ENCODE measurements at regions not wholly inside any gene's neighbourhood (a gene's known extent, or its start where the extent isn't known, plus 50 kb on each side); places are given as distances from the start of the nearest gene placed in this dataset.

- under 1% methylated on average over 3 of the region's 3 CpGs for WGBS (ENCODE audit: low lambda C conversion rate)
- Histone ChIP-seq H3K36me3 (replicated peaks in 1 of 2; ENCODE audit: control insufficient read depth in 1 of 2, insufficient read depth in 2 of 2, low read length in 2 of 2) (no peaks in the 10 kb centered on the region), H3K27me3 (ENCODE audit: control insufficient read depth in 1 of 2, insufficient read depth in 2 of 2, low read length in 2 of 2) (peaks cover 0 to 6% of the 10 kb centered on the region in 2 experiments; a peak in 3 of 5 replicates), H3K4me3 (replicated peaks in 1 of 3; ENCODE audit: insufficient read depth in 1 of 3, low read depth in 2 of 3, low read length in 3 of 3) (no peak overlapping the region), H2AFZ (ENCODE audit: low read length) (no peak overlapping the region), H3K9ac (ENCODE audit: insufficient read depth, low read depth, low read length) (no peak overlapping the region), H3K79me2 (ENCODE audit: insufficient read depth, low read length) (no peaks in the 10 kb centered on the region), H4K20me1 (ENCODE audit: insufficient read depth, low read length) (no peaks in the 10 kb centered on the region), H3K4me2 (ENCODE audit: low read depth, low read length) (no peak overlapping the region), H3K4me1 (ENCODE audit: insufficient read depth, low read length) (no peaks in the 10 kb centered on the region), H3K27ac (ENCODE audit: extremely low read length, insufficient read depth, low read length) (no peak overlapping the region), H3K9me3 (ENCODE audit: low read length) (no peaks in the 10 kb centered on the region)
- intact Hi-C loops (cut with micrococcal nuclease; ENCODE audit: unreplicated experiment): no loop called here
- POLR2A ChIA-PET: no interaction called here
- in situ Hi-C loops (cut with HindIII; ENCODE audit: extremely low pct_ligation_motif_present, low pct_unique_long_range_greater_than_20kb): no loop called here
- BruUV-seq (replicated peaks): no TSS peak
- DNase-seq (ENCODE audit: low spot score) (no peak), FAIRE-seq (no peak), ATAC-seq (no peak)
- CTCF ChIA-PET (ENCODE audit: low intra/inter-chr PET ratio, low total read pairs): no interaction called here
- TF ChIP-seq ZNF138 (CRISPR knock-in tag; IDR thresholded peaks at IDR 0.05; ENCODE audit: low read depth) (no peak), MEIS1 (CRISPR knock-in tag; IDR thresholded peaks at IDR 0.05; ENCODE audit: borderline replicate concordance) (no peak), HNRNPUL1 (IDR thresholded peaks at IDR 0.05; ENCODE audit: low read depth, low read length) (no peak), KLF13 (CRISPR knock-in tag; IDR thresholded peaks at IDR 0.05) (no peak), ZNF724P (CRISPR knock-in tag; IDR thresholded peaks at IDR 0.05; ENCODE audit: borderline replicate concordance) (no peak), ZNF777 (CRISPR knock-in tag; IDR thresholded peaks at IDR 0.05) (no peak), GZF1 (CRISPR knock-in tag; IDR thresholded peaks at IDR 0.05) (no peak), PBX2 (CRISPR knock-in tag; IDR thresholded peaks at IDR 0.05) (no peak), ZNF407 (CRISPR knock-in tag; IDR thresholded peaks at IDR 0.05; ENCODE audit: not compliant biosample characterization) (no peak), NCOA5 (CRISPR knock-in tag; IDR thresholded peaks at IDR 0.05) (no peak), GLI4 (CRISPR knock-in tag; IDR thresholded peaks at IDR 0.05; ENCODE audit: borderline replicate concordance) (no peak), NR2F2 (IDR thresholded peaks at IDR 0.05; ENCODE audit: borderline replicate concordance, low read depth) (no peak), MXD4 (CRISPR knock-in tag; IDR thresholded peaks at IDR 0.05) (no peak), NR2F1 (CRISPR knock-in tag; IDR thresholded peaks at IDR 0.05) (no peak), HNRNPLL (IDR thresholded peaks at IDR 0.05; ENCODE audit: low read depth, low read length, poor library complexity, severe bottlenecking) (no peak)
- TF ChIP-seq, protein P1, sequence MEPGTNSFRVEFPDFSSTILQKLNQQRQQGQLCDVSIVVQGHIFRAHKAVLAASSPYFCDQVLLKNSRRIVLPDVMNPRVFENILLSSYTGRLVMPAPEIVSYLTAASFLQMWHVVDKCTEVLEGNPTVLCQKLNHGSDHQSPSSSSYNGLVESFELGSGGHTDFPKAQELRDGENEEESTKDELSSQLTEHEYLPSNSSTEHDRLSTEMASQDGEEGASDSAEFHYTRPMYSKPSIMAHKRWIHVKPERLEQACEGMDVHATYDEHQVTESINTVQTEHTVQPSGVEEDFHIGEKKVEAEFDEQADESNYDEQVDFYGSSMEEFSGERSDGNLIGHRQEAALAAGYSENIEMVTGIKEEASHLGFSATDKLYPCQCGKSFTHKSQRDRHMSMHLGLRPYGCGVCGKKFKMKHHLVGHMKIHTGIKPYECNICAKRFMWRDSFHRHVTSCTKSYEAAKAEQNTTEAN (CRISPR knock-in tag; conservative IDR thresholded peaks at IDR 0.05): no peak
Measured at GRCh38 chr2:173680574-173680973, 284.6 kb downstream of the SP3 start.

Measured in HepG2 (cell line).